Lower lobe of right lung (tissue), 2 donors: ENCODE measurements at regions not wholly inside any gene's neighbourhood (a gene's known extent, or its start where the extent isn't known, plus 50 kb on each side); places are given as distances from the start of the nearest gene placed in this dataset.

ENCODE experiments used
- ATAC-seq, 2 donors: fragments of 200-7000 bp; cut with Tn5 transposase; one replicate each; pipeline ENCODE4 v1.9.1; 2020 to 2022; ENCODE audit warnings: mild to moderate bottlenecking in 2 of 2, moderate library complexity in 2 of 2
- DNase-seq: peaks from one replicate; pipeline ENCODE4 v3.0.0-alpha.2; 2020
- H3K27ac ChIP-seq: fragments of 200-600 bp; one replicate; pipeline ENCODE4 v1.8.0; 2022
- H3K27me3 ChIP-seq: fragments of 200-600 bp; one replicate; pipeline ENCODE4 v1.8.0; 2022; ENCODE audit warnings: low read depth
- H3K36me3 ChIP-seq: fragments of 200-600 bp; one replicate; pipeline ENCODE4 v1.8.0; 2022; ENCODE audit warnings: mild to moderate bottlenecking
- H3K4me1 ChIP-seq: fragments of 200-600 bp; one replicate; pipeline ENCODE4 v1.8.0; 2022
- H3K4me3 ChIP-seq: fragments of 200-600 bp; one replicate; pipeline ENCODE4 v1.8.0; 2022; ENCODE audit warnings: mild to moderate bottlenecking
- H3K9me3 ChIP-seq: fragments of 200-600 bp; one replicate; pipeline ENCODE4 v1.8.0; 2022
- CTCF ChIP-seq: fragments of 200-600 bp; IDR thresholded peaks from one replicate; pipeline ENCODE4 v1.8.0; 2022; ENCODE audit warnings: antibody characterized with exemption, mild to moderate bottlenecking
- intact Hi-C: fragments of 100-400 bp; cut with DNase I; formaldehyde crosslinking; loops from one replicate; pipeline ENCODE4 v1.11.0; 2022
- donor health status: DM: no; HTN: yes; CAD: no; lungs with severe emphysema.

- DNase-seq (no peak), ATAC-seq (peak; percentile 78 to 81)
- Histone ChIP-seq H3K27me3 (no peaks in the 10 kb centered on the region), H3K4me1 (no peaks in the 10 kb centered on the region), H3K27ac (no peak overlapping the region), H3K9me3 (no peaks in the 10 kb centered on the region), H3K4me3 (no peak overlapping the region), H3K36me3 (no peaks in the 10 kb centered on the region)
- intact Hi-C loops = no loop called here
- TF ChIP-seq CTCF = no peak
Measured at GRCh38 chr3:95923496-95924210, 890.7 kb upstream of the EPHA6 start.

GRCh38 chr3:95926904-95927501 is 887.4 kb upstream of the EPHA6 start:
- no peak for TF ChIP-seq CTCF
- no peak for ATAC-seq

GRCh38 chr3:95934181-95934580 is 880.2 kb upstream of the EPHA6 start:
- no peaks in the 10 kb centered on the region for H3K27me3 ChIP-seq
- no peak for ATAC-seq
- H3K9me3 ChIP-seq = no peaks in the 10 kb centered on the region
- no peaks in the 10 kb centered on the region for H3K36me3 ChIP-seq
- no peaks in the 10 kb centered on the region for H3K4me1 ChIP-seq
- no peak for TF ChIP-seq CTCF
- no peak overlapping the region for H3K4me3 ChIP-seq
- no peak overlapping the region for H3K27ac ChIP-seq
- intact Hi-C loops = no loop called here
- DNase-seq = no peak

More at GRCh38 chr3:95926904-95927501, 887.4 kb upstream of the EPHA6 start:
- Histone ChIP-seq H3K27ac (no peak overlapping the region), H3K27me3 (no peaks in the 10 kb centered on the region), H3K9me3 (no peaks in the 10 kb centered on the region), H3K4me1 (no peaks in the 10 kb centered on the region), H3K4me3 (no peak overlapping the region), H3K36me3 (no peaks in the 10 kb centered on the region)
- intact Hi-C loops = no loop called here
- no peak for DNase-seq

- no peaks in the 10 kb centered on the region for H3K4me1 ChIP-seq
- DNase-seq (no peak), ATAC-seq (no peak)
- no peaks in the 10 kb centered on the region for H3K36me3 ChIP-seq
- TF ChIP-seq CTCF = no peak
- H3K9me3 ChIP-seq = no peaks in the 10 kb centered on the region
- no peak overlapping the region for H3K4me3 ChIP-seq
- no peak overlapping the region for H3K27ac ChIP-seq
- no peaks in the 10 kb centered on the region for H3K27me3 ChIP-seq
- intact Hi-C loops = no loop called here
Measured at GRCh38 chr3:95939235-95939809, 875.1 kb upstream of the EPHA6 start.

- DNase-seq (no peak), ATAC-seq (no peak)
- intact Hi-C loops = no loop called here
- Histone ChIP-seq H3K9me3 (no peaks in the 10 kb centered on the region), H3K4me1 (no peaks in the 10 kb centered on the region), H3K27me3 (no peaks in the 10 kb centered on the region), H3K4me3 (no peak overlapping the region), H3K36me3 (no peaks in the 10 kb centered on the region), H3K27ac (no peak overlapping the region)
- no peak for TF ChIP-seq CTCF
Measured at GRCh38 chr3:95965704-95966336, 848.6 kb upstream of the EPHA6 start.
